Esophagus muscularis mucosa (tissue), 3 donors: ENCODE measurements at regions not wholly inside any gene's neighbourhood (a gene's known extent, or its start where the extent isn't known, plus 50 kb on each side); places are given as distances from the start of the nearest gene placed in this dataset.

Experiments used
- CTCF ChIP-seq, 3 experiments: fragments of 200-600 bp in 2 of 3; fragments of 450-650 bp in 1 of 3; sonication (generic) in 2 of 3; IDR thresholded peaks; one replicate each; pipeline ENCODE4 v1.5.1; 2017 to 2019; ENCODE audit warnings: antibody characterized with exemption in 3 of 3, mild to moderate bottlenecking in 2 of 3, moderate library complexity in 1 of 3
- POLR2A ChIP-seq: fragments of 450-650 bp; IDR thresholded peaks from one replicate; pipeline ENCODE4 v1.6.1; 2017; ENCODE audit warnings: antibody characterized with exemption, moderate library complexity, mild to moderate bottlenecking, low read depth

- TF ChIP-seq CTCF (IDR thresholded peaks at IDR 0.05) = no peak
- no peak for TF ChIP-seq POLR2A
These were observed 840.6 kb upstream of the SALL3 start for GRCh38 chr18:78138983-78139496.
